ENCODE measurements at regions not wholly inside any gene's neighbourhood (a gene's known extent, or its start where the extent isn't known, plus 50 kb on each side); places are given as distances from the start of the nearest gene placed in this dataset.
"Not testable (repeated sequence)": the region's sequence is repeated elsewhere in the genome, so short reads cannot be mapped to it uniquely, and the experiment has no call there.

GRCh38 chr20:40955326-40955725, 73.3 kb upstream of the TOP1 start:
- intact Hi-C loops (cut with micrococcal nuclease), result no loop called here

DNA sequence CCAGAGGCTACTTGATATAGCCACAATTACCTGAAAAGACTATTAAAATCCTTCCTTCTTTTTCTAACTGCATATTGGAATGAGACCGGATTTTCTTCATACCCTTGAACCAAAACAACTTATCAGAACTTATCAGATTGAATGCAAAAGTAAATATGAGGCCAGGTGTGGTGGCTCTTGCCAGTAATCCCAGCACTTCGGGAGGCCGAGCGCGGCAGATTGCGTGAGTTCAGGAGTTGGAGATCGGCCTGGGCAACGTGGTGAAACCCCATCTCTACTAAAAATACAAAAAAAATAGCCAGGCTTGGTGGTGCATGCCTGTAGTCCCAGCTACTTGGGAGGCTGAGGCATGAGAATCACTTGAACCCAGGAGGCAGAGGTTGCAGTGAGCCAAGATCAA, 72.8 kb upstream of the TOP1 start:
- intact Hi-C loops (cut with micrococcal nuclease), result not testable (repeated sequence)

DNA sequence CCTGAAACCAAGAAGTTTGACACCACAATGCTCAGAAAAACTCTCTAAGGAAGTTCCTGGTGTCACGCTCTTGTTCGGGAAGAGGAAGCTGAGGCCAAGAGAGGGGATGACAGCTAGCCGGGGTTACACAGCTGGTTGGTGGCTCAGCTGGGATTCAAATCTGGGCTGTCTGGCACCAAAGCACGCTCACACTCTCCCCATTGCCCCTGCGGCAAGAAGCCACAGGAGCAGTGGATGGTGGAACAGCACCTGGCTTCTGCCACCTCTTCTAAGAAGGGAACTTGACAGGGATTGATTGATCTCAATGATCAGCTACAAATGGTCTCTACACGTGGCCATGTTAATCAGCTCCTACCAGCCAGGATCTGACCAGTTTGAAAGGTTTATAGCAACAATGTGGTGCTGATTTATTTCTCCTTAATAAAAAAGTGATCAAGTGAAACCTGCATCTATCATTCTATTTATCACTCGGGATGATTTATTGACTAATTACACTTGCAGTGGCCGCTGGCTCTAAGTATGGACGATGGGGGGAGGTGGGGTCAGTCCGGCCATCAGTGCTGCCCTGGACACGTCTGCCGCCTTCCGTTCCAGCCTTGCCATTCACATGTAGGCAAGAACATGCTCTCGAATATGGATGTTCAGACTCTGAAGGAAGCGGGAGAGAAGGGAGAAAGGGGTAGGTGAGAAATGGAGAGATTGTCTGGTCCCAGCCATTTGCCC, 71.9 kb upstream of the TOP1 start:
- intact Hi-C loops (cut with micrococcal nuclease), result no loop called here

- intact Hi-C loops (cut with micrococcal nuclease), result no loop called here
Observed at GRCh38 chr20:40957265-40957760, 71.3 kb upstream of the TOP1 start.

DNA sequence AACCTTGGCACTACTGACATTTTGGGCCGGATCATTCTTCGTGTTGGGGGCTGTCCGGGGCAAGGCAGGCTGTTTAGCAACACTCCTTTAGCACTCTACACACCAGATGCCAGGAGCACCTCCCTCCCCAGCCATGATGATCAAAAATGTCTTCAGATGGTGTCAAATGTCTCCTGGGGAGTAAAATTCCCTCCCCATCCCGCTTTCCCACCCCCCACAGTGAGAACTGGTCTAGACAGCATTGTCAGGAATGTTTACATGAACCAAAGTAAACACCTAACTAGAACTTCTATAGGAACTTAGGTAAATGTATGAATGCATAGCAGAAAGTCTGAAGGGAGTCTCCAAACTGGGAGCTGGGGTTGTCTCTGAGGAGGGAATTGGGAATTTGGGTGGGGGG, 70.0 kb upstream of the TOP1 start:
- intact Hi-C loops (cut with micrococcal nuclease), result no loop called here

GRCh38 chr20:40959325-40960092, 69.1 kb upstream of the TOP1 start:
- intact Hi-C loops (cut with micrococcal nuclease), result no loop called here

DNA sequence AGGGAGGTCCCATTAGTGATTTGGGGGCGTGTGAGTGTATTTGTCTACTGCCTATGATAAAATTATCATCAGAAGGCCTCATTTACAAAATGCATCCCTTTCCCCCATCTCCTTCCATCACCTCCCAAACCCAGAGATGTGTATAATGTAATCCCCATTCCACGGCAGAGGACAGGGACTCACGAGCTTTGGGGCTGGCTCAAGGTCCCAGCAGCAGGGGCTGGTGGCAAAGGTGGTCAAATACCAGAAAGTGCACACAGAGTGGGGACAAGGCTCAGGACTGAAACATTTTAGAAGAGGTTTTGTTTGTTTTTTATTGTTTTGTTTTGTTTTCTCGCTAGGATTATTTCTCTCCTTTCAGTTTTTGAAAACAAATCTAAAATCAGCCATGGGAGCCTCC, 68.5 kb upstream of the TOP1 start:
- intact Hi-C loops (cut with micrococcal nuclease), result no loop called here

DNA sequence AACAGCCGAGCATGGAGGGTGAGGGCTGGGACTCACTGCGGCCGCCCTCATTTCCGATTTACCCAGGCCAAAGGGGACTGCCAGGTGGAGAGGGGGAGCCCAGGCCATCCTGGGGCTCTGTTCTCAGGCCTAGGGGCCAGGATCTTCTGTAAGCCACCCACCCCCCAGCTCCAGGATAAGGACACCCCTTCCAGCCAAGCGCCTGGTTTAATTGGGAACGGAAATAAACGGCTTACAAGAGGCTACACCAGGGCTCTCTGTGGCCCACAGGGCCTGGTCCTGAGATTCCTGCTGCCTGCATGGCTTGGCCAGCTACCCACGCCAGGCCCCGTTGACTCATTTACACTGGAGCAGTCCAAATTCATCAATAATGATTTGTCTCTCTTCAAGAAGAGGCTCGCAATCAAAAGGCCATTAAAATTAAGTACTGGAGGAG, 68.1 kb upstream of the TOP1 start:
- intact Hi-C loops (cut with micrococcal nuclease), result no loop called here

DNA sequence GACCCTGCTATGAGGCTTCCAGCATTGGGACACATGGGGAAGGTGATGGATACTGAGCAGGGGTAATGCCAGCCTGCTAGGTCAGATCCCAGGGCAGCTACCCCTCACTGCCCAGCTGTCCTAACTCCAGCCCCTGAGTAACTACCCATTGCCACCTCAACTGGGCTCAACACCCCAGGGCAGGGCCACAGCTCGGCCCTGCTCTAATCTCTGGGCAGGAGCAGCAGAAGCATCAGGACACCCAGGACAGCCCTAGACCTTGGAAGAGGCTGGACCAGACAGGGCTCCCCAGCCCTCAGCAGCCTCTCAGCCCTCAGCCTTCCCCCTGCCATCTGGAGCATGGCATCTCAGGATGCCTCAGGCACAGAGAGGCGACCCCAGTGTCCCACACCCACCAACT, 67.4 kb upstream of the TOP1 start:
- intact Hi-C loops (cut with micrococcal nuclease), result no loop called here

DNA sequence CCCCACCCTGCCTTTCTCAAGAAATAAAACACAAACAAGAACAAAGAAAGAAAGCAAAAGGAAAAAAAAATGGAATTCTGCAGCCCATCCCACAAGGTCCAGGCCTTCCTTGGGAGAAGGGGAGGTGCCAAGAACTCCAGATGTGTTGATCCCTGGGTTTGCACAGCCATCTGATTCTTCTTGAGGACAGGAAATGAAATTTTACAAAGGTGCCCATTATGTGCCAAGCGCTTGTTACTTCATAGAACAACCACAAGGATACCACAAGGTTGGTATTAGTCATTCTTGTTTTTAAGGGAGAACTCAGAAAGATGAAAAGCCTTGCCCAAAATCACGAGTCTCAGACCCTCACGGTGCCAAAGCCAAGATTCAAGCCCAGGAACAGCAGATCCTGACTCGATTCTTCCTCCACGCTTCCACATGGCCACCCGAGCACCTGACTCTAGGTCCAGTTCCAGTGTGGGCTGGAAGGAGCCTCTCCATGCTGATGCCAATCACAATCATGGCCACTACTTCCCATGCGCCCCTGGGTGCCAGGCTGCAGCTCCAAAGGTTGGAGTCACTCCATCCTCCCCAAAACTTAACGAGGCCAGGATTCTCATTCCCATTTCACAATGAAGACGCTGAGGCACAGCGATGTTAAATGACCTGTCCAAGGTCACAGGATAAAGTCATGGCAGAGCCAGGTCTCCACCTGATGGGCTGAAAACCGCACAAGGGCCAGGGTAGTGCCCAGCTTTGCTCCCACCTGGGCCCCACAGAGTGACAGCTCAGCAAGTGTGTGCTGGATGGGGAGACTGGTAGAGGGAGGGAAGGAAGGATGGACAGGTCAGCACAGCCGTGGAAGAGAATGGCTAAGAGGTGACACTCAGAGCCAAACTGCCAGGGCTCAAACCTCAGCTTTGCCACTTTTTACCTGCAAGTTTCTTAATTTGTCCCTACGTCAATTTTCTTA, 66.7 kb upstream of the TOP1 start:
- intact Hi-C loops (cut with micrococcal nuclease), result loop anchor here (2.0 kb wide), 1 partner anchor 161 kb away; no protein-coding TSS in a partner anchor

DNA sequence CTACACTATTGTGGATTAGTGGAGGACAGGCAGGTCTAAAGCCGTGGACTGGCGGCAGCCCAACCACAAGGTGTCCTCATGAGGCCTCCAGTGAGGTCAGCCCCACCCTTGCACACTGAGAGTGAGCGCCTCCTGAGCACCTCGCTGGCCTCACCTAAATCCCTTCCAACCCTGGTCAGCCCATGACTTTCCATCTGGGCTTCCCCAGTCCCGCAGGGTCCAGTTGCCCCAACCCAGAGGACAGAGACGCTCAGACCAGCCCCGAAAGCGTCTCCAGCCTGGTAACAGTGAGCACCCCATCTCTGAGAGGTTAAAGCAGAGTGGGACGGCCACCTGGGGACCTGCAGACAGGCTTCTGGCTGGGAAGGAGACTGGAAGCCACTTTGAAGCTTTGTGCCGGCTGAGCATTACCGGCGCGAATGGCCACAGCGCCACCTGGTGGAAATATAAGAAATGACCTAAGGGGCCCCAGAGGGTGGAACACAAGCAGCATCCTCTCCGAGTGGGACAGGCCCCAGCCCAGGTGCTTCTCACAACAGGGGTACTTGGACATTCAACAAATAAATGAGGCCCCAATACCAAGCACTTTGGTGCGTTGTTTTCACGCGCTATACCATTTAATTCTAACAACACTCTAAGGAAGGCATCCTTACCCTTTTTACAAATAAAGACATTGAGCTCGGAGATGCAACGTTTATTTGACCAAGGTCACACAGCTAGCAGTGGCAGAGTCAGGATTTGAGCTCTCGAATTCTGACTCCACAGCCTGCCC, 65.7 kb upstream of the TOP1 start:
- intact Hi-C loops (cut with micrococcal nuclease), result loop anchor here (1.0 to 2.0 kb wide), 2 partner anchors 162 to 222 kb away; no protein-coding TSS in a partner anchor

DNA sequence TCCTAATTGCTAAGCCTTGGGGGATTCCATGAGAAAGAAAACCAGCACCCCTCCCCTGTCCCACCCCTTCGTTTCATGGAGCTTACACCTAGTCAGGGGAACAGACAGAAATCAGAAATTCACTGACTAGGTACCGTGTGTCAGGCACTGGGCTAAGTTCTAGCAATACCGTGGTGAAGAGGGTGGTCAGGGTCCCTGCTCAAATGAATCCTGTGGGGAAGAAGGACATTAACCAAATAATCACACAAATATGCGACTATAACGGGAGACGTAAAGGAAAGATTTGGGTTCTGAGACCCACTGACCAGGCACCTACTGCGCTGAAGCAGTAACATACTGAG, 65.1 kb upstream of the TOP1 start:
- intact Hi-C loops (cut with micrococcal nuclease), result loop anchor here (1.0 to 2.0 kb wide), 2 partner anchors 163 to 222 kb away; no protein-coding TSS in a partner anchor

- intact Hi-C loops (cut with micrococcal nuclease), result no loop called here
Observed at GRCh38 chr20:40965671-40966070, 63.0 kb upstream of the TOP1 start.

DNA sequence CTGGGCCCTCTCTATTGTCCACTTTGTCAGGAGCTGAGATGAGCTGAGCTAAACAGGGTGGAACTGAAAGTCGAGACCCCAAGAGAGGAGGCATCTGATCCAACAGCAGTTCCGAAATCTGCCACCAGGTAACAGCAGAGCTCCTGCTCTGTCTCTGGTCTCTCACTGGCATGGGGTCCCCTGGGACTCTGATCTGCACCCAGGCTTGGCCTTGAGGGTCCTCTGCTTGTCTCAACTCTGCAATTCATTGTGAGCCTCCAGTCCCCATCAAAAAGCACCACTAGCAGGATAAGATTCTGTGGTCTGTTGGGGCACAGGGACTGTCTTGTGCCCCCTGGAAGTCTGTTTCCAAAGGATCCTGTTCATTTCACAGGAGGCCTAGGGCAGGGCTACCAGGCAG, 62.5 kb upstream of the TOP1 start:
- intact Hi-C loops (cut with micrococcal nuclease), result no loop called here

GRCh38 chr20:40966516-40967185, 62.0 kb upstream of the TOP1 start:
- intact Hi-C loops (cut with micrococcal nuclease), result no loop called here

GRCh38 chr20:40967700-40968099, 60.9 kb upstream of the TOP1 start:
- intact Hi-C loops (cut with micrococcal nuclease), result loop anchor here (1.0 kb wide), 4 partner anchors 128 to 373 kb away; partner anchors contain the start of gene LPIN3

DNA sequence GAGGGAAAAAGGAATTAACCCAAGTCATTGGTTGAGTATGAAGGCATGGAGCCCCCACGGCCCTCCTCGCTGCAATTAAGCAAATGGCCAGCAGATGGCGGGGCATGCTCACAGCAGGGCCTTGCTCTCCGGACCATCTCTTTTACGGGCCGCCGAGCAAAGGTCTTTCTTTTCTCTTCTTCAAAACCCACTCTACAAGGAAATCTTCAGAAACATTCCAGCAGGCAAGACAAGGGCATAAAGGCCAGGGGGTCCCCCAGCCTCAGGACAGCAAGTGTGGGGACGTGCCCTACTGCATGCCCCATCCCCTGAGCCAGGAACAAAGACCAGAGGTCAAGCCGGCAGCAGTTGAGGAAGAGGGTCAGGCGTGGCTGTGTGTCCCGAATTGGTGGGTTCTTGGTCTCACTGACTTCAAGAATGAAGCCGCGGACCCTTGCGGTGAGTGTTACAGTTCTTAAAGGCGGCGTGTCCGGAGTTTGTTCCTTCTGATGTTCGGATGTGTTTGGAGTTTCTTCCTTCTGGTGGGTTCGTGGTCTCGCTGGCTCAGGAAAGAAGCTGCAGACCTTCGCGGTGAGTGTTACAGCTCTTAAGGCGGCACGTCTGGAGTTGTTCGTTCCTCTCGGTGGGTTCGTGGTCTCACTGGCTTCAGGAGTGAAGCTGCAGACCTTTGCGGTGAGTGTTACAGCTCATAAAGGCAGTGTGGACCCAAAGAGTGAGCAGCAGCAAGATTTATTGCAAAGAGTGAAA, 59.6 kb upstream of the TOP1 start:
- intact Hi-C loops (cut with micrococcal nuclease), result loop anchor here (1.0 kb wide), 4 partner anchors 126 to 371 kb away; partner anchors contain the start of gene LPIN3

DNA sequence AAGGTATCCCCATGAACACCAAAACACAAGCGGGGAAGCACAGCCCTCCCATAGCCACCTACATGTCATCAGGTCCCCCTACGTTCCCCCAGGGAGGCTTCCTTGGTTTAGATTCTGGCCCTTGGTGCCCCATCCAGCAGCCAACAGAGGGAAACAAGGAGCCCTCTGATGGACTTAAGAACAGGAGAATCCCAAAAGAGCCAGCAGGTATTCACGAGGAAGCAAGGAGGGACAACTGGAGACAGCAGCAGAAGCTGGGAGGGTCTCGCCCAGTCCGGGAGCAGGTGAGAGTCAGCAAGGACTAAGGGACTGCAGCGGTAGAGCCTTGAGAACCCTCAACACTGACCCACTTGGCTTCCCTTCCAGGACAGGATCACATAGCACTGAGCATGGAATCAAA, 58.4 kb upstream of the TOP1 start:
- intact Hi-C loops (cut with micrococcal nuclease), result no loop called here

DNA sequence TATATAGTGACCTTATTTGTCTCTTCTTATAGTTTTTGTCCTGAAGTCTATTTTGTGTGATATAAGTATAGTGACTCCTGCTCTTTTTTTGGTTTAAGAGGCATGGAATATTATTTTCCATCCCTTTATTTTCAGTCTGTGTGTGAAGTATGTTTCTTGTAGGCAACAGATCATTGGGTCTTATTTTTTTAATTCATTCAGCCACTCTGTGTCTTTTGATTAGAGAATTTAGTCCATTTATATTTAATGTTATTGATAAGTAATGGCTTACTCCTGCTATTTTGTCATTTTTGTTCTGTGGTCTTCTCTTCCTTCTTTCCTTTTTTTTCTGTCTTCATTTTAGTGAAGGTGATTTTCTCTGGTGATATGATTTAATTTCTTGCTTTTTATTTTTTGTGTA, 51.4 kb upstream of the TOP1 start:
- intact Hi-C loops (cut with micrococcal nuclease), result no loop called here

Measured in T-helper 2 cell treated with Interferon-gamma antibody and Interleukin-4, amounts not matched to agents 100 ng/mL and 5 ng/mL, for 36 hours (primary cell).